GM23338 (cell line): ENCODE measurements at regions not wholly inside any gene's neighbourhood (a gene's known extent, or its start where the extent isn't known, plus 50 kb on each side); places are given as distances from the start of the nearest gene placed in this dataset.

Experiments
- ATAC-seq: fragments of 200-7000 bp; cut with Tn5 transposase; 3 replicates; pipeline ENCODE4 v1.9.1; 2020
- DNase-seq: peaks from one replicate; pipeline ENCODE4 v3.0.0-alpha.2; 2015; ENCODE audit warnings: low spot score
- H2AFZ ChIP-seq: fragments of 200-600 bp; sonication (generic); 2 replicates; pipeline ENCODE4 v1.8.0; 2016; ENCODE audit warnings: antibody characterized with exemption, mild to moderate bottlenecking, moderate library complexity
- H3F3A ChIP-seq: fragments of 200-600 bp; sonication (generic); replicated peaks from 2 replicates; pipeline ENCODE4 v1.8.0; 2017; ENCODE audit warnings: antibody characterized with exemption, mixed run types, low read depth
- H3K27ac ChIP-seq: fragments of 200-600 bp; sonication (generic); 2 replicates; pipeline ENCODE4 v1.6.1; 2016; ENCODE audit warnings: low read depth
- H3K27me3 ChIP-seq: fragments of 200-600 bp; sonication (generic); 2 replicates; pipeline ENCODE4 v1.8.0; 2016; ENCODE audit warnings: mild to moderate bottlenecking, mixed run types, moderate library complexity; ENCODE audit not compliant: insufficient read depth
- H3K36me3 ChIP-seq: fragments of 200-600 bp; sonication (generic); 2 replicates; pipeline ENCODE4 v1.8.0; 2016; ENCODE audit warnings: mild to moderate bottlenecking; ENCODE audit not compliant: insufficient read depth
- H3K4me1 ChIP-seq: fragments of 200-600 bp; sonication (generic); 2 replicates; pipeline ENCODE4 v1.8.0; 2016; ENCODE audit warnings: mild to moderate bottlenecking, moderate library complexity; ENCODE audit not compliant: insufficient read depth
- H3K4me2 ChIP-seq: fragments of 200-600 bp; sonication (generic); 2 replicates; pipeline ENCODE4 v1.7.1; 2017; ENCODE audit warnings: mixed run types
- H3K4me3 ChIP-seq: fragments of 200-600 bp; sonication (generic); 2 replicates; pipeline ENCODE4 v1.6.1; 2016; ENCODE audit warnings: mixed run types
- H3K79me2 ChIP-seq: fragments of 200-600 bp; sonication (generic); replicated peaks from 2 replicates; pipeline ENCODE4 v1.8.0; 2017; ENCODE audit warnings: mild to moderate bottlenecking; ENCODE audit not compliant: insufficient read depth
- H3K9me2 ChIP-seq: fragments of 200-600 bp; sonication (generic); 2 replicates; pipeline ENCODE4 v1.8.0; 2017; ENCODE audit not compliant: insufficient read depth
- H4K20me1 ChIP-seq: fragments of 200-600 bp; sonication (generic); replicated peaks from 2 replicates; pipeline ENCODE4 v1.8.0; 2017; ENCODE audit warnings: mild to moderate bottlenecking; ENCODE audit not compliant: insufficient read depth
- H3K27ac Mint-ChIP-seq: 2 replicates; pipeline ENCODE4 v1.8.0; 2020; ENCODE audit warnings: inconsistent platforms, mild to moderate bottlenecking, moderate library complexity, mixed read lengths
- H3K27me3 Mint-ChIP-seq: 3 replicates; pipeline ENCODE4 v1.8.0; 2022; ENCODE audit warnings: low read depth, mild to moderate bottlenecking, moderate library complexity, mixed read lengths, inconsistent platforms; ENCODE audit not compliant: insufficient read depth, poor library complexity
- H3K36me3 Mint-ChIP-seq: 3 replicates; pipeline ENCODE4 v1.8.0; 2021; ENCODE audit warnings: low read depth, mild to moderate bottlenecking, inconsistent platforms, moderate library complexity, mixed read lengths
- H3K4me1 Mint-ChIP-seq: 3 replicates; pipeline ENCODE4 v1.8.0; 2020; ENCODE audit warnings: mild to moderate bottlenecking, inconsistent platforms, mixed read lengths
- H3K4me3 Mint-ChIP-seq: 3 replicates; pipeline ENCODE4 v1.8.0; 2021; ENCODE audit warnings: moderate library complexity, mild to moderate bottlenecking, inconsistent platforms, mixed read lengths
- H3K9me3 Mint-ChIP-seq: 3 replicates; pipeline ENCODE4 v1.8.0; 2020; ENCODE audit warnings: moderate library complexity, mild to moderate bottlenecking, inconsistent platforms, mixed read lengths
- CREB1 ChIP-seq: fragments of 250-450 bp; sonication (Bioruptor Pico); IDR thresholded peaks from 2 replicates; pipeline ENCODE4 v1.5.0; 2020; ENCODE audit warnings: low read depth, mild to moderate bottlenecking, moderate library complexity
- CTCF ChIP-seq, 2 experiments: fragments of 200-600 bp in 1 of 2; sonication (generic) in 1 of 2; conservative IDR thresholded peaks; 2 replicates each; pipeline versions ENCODE4 v1.5.1 to v1.6.1; 2016 to 2017; ENCODE audit warnings: antibody characterized with exemption in 2 of 2, low read depth in 2 of 2, mild to moderate bottlenecking in 2 of 2, moderate library complexity in 1 of 2
- EZH2phosphoT487 ChIP-seq: fragments of 200-600 bp; sonication (generic); IDR thresholded peaks from one replicate; pipeline ENCODE4 v1.8.1; 2018; ENCODE audit warnings: antibody characterized with exemption; ENCODE audit not compliant: unreplicated experiment
- JUNB ChIP-seq: IDR thresholded peaks from one replicate; pipeline ENCODE4 v1.6.1; 2016; ENCODE audit warnings: antibody characterized with exemption; ENCODE audit not compliant: unreplicated experiment
- NANOG ChIP-seq: IDR thresholded peaks from 2 replicates; pipeline ENCODE4 v1.6.1; 2016; ENCODE audit warnings: antibody characterized with exemption, borderline replicate concordance
- STAT1 ChIP-seq: IDR thresholded peaks from one replicate; pipeline ENCODE4 v1.6.1; 2016; ENCODE audit warnings: antibody characterized with exemption; ENCODE audit not compliant: unreplicated experiment
- ZNF114 ChIP-seq: fragments of 250-450 bp; sonication (Bioruptor Pico); IDR thresholded peaks from 2 replicates; pipeline ENCODE4 v1.5.0; 2020; ENCODE audit warnings: mild to moderate bottlenecking, moderate library complexity
- ZNF331 ChIP-seq: fragments of 250-450 bp; sonication (Bioruptor Pico); IDR thresholded peaks from 2 replicates; pipeline ENCODE4 v1.5.0; 2020; ENCODE audit warnings: low read depth, mild to moderate bottlenecking, moderate library complexity
- ZNF462 ChIP-seq: fragments of 250-450 bp; sonication (Bioruptor Pico); IDR thresholded peaks from 2 replicates; pipeline ENCODE4 v1.5.0; 2020; ENCODE audit warnings: mild to moderate bottlenecking, moderate library complexity
- TF ChIP-seq, protein P1 (sequence below): IDR thresholded peaks from 2 replicates; pipeline ENCODE4 v1.6.1; 2016; ENCODE audit warnings: antibody characterized with exemption

- no peaks in the 10 kb centered on the region; the same call in 2 of the 3 replicates for H3K9me3 Mint-ChIP-seq
- H3K36me3 ChIP-seq, result no peaks in the 10 kb centered on the region
- H3K27ac Mint-ChIP-seq, result no peak overlapping the region
- H3K4me3 Mint-ChIP-seq, result no peak overlapping the region
- no peaks in the 10 kb centered on the region for H3K27me3 ChIP-seq
- no peak for TF ChIP-seq CREB1
- peak; percentile 97 to 98 for TF ChIP-seq CTCF (conservative IDR thresholded peaks at IDR 0.05; ENCODE audit: low read depth in 2 of 2)
- H3K4me1 Mint-ChIP-seq, result no peaks in the 10 kb centered on the region
- no peaks in the 10 kb centered on the region for H3K9me2 ChIP-seq
- peaks cover 3% of the 10 kb centered on the region for H3K27me3 Mint-ChIP-seq
- no peaks in the 10 kb centered on the region for H3F3A ChIP-seq
- H3K36me3 Mint-ChIP-seq, result no peaks in the 10 kb centered on the region
- H3K79me2 ChIP-seq, result no peaks in the 10 kb centered on the region
- ATAC-seq (peak; percentile 98), DNase-seq (peak; percentile 72)
- H3K27ac ChIP-seq, result no peak overlapping the region
- no peaks in the 10 kb centered on the region for H3K4me1 ChIP-seq
- no peak overlapping the region for H3K4me3 ChIP-seq
- no peaks in the 10 kb centered on the region for H4K20me1 ChIP-seq
- H3K4me2 ChIP-seq, result no peak overlapping the region
- no peak overlapping the region; the same call in 1 of the 2 replicates for H2AFZ ChIP-seq
Observed at GRCh38 chr11:29343465-29344333, 673.1 kb downstream of the KCNA4 start.

DNA sequence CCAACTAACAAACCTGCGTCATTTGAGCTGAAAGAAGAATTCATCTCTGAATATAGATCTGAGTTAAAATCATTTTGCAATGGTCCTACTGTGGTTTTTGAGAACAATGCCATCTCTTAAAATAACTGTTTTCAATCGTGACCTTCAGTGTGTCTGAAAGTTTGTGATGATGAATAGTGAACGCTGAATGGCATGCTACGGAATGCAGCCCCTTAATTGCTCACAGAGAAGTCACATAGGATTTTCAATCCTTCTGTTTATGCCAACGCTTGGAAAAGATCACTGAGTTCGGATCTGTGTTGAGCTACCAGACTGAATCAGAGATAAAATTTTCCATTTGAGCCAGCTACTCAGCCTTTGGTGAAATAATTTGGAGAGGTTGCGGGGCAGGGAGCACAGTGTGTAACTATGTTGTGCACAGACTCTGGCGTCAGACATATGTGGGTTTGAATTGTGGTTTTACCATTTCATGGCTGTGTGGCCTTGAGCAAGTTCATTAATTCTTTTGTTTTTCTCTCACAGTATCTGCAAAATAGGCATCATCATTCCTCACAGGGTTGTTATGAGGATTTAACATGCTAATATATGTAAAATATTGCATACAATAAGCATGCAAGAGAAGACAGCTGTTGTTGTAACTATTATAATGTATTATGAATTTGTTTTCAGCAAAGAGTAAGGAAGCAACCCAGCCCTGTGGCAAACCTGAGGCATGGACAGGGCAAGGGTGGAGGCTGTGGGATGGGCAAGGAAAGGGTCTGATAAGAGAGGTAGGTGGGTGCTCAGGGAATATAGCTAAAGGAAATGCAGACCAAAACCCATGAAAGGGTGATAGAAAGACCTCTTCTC is 679.9 kb downstream of the KCNA4 start:
- no peaks in the 10 kb centered on the region for H3K36me3 Mint-ChIP-seq
- TF ChIP-seq ZNF114 (no peak), ZNF331 (no peak), NANOG (no peak), EZH2phosphoT487 (no peak), ZNF462 (no peak), CREB1 (no peak), JUNB (no peak), STAT1 (no peak)
- TF ChIP-seq, protein P1, sequence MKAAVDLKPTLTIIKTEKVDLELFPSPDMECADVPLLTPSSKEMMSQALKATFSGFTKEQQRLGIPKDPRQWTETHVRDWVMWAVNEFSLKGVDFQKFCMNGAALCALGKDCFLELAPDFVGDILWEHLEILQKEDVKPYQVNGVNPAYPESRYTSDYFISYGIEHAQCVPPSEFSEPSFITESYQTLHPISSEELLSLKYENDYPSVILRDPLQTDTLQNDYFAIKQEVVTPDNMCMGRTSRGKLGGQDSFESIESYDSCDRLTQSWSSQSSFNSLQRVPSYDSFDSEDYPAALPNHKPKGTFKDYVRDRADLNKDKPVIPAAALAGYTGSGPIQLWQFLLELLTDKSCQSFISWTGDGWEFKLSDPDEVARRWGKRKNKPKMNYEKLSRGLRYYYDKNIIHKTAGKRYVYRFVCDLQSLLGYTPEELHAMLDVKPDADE, result no peak

More for the DNA sequence above, 679.9 kb downstream of the KCNA4 start:
- no peaks in the 10 kb centered on the region; the same call in 2 of the 3 replicates for H3K9me3 Mint-ChIP-seq
- Histone ChIP-seq H3K4me2 (no peak overlapping the region), H3K36me3 (no peaks in the 10 kb centered on the region), H3F3A (no peaks in the 10 kb centered on the region), H3K4me3 (no peak overlapping the region), H4K20me1 (no peaks in the 10 kb centered on the region), H2AFZ (0 out of 2 replicates have a peak overlapping the region, but pooled peaks have one; percentile 39), H3K4me1 (no peaks in the 10 kb centered on the region), H3K79me2 (no peaks in the 10 kb centered on the region), H3K9me2 (no peaks in the 10 kb centered on the region), H3K27ac (no peak overlapping the region), H3K27me3 (no peaks in the 10 kb centered on the region)
- H3K4me1 Mint-ChIP-seq, result no peaks in the 10 kb centered on the region
- ATAC-seq (no peak), DNase-seq (no peak)
- H3K4me3 Mint-ChIP-seq, result no peak overlapping the region
- no peaks in the 10 kb centered on the region for H3K27me3 Mint-ChIP-seq
- no peak overlapping the region for H3K27ac Mint-ChIP-seq
